ENCODE measurements at regions not wholly inside any gene's neighbourhood (a gene's known extent, or its start where the extent isn't known, plus 50 kb on each side); places are given as distances from the start of the nearest gene placed in this dataset.

DNA sequence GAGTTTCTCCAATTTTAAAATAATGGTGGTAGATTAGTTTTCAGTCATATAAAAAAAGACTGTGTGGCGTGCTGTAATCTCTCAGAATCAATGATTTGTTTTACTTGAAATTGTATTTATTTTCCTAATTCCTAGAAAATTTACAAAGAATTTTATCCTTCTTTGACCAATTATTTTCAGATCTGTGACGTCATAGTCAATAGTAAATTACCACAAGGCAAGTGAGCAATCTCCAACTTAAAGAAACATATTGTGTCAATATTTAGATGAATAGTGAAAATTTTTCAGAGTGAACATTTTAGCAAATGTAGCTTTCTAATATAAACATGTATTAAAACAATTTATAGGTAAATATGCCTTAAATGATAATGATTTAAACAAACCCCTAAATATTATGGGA is 829.6 kb downstream of the CDY2B start:
- ATAC-seq (ENCODE audit: insufficient number of reproducible peaks, low FRiP score, low read depth), result no peak
- TF ChIP-seq, protein P1, sequence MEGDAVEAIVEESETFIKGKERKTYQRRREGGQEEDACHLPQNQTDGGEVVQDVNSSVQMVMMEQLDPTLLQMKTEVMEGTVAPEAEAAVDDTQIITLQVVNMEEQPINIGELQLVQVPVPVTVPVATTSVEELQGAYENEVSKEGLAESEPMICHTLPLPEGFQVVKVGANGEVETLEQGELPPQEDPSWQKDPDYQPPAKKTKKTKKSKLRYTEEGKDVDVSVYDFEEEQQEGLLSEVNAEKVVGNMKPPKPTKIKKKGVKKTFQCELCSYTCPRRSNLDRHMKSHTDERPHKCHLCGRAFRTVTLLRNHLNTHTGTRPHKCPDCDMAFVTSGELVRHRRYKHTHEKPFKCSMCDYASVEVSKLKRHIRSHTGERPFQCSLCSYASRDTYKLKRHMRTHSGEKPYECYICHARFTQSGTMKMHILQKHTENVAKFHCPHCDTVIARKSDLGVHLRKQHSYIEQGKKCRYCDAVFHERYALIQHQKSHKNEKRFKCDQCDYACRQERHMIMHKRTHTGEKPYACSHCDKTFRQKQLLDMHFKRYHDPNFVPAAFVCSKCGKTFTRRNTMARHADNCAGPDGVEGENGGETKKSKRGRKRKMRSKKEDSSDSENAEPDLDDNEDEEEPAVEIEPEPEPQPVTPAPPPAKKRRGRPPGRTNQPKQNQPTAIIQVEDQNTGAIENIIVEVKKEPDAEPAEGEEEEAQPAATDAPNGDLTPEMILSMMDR (IDR thresholded peaks at IDR 0.05), result no peak

DNA sequence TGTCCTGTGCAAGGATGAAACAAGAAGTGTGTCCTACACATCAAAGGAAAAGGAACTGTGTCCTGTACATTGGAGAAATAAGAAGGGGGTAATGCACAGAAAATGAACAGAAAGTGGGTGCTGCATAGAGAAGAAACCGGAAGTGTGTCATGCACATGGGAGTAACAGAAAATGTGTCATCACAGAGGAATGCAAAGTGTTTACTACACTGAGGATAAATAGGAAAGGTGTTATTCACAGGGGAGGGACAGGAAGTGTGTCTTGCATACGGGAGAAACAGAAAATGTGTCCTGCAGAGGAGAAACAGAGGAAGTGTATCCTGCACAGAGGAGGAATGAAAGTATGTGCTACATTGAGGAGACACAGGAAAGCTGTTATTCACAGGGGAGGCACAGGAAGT is 834.9 kb downstream of the CDY2B start:
- no peaks in the 10 kb centered on the region for H3K36me3 ChIP-seq
- H3K4me3 ChIP-seq, result no peak overlapping the region
- ATAC-seq (ENCODE audit: insufficient number of reproducible peaks, low FRiP score, low read depth), result no peak
- no peaks in the 10 kb centered on the region for H3K4me1 ChIP-seq (ENCODE audit: control insufficient read depth in 1 of 2, low read depth in 2 of 2)
- no peaks in the 10 kb centered on the region for H3K9me3 ChIP-seq
- TF ChIP-seq, protein P1 (IDR thresholded peaks at IDR 0.05), result no peak
- no peak for DNase-seq (ENCODE audit: low spot score)
- no peaks in the 10 kb centered on the region for H3K27me3 ChIP-seq (replicated peaks; ENCODE audit: insufficient read depth)
- no peak overlapping the region for H3K27ac ChIP-seq

More for the DNA sequence above, 829.6 kb downstream of the CDY2B start:
- no peaks in the 10 kb centered on the region for H3K36me3 ChIP-seq
- H3K4me1 ChIP-seq (ENCODE audit: control insufficient read depth in 1 of 2, low read depth in 2 of 2), result no peaks in the 10 kb centered on the region
- H3K27ac ChIP-seq, result no peak overlapping the region
- no peak overlapping the region for H3K4me3 ChIP-seq
- no peaks in the 10 kb centered on the region for H3K9me3 ChIP-seq
- no peaks in the 10 kb centered on the region for H3K27me3 ChIP-seq (replicated peaks; ENCODE audit: insufficient read depth)
- DNase-seq (ENCODE audit: low spot score), result no peak

DNA sequence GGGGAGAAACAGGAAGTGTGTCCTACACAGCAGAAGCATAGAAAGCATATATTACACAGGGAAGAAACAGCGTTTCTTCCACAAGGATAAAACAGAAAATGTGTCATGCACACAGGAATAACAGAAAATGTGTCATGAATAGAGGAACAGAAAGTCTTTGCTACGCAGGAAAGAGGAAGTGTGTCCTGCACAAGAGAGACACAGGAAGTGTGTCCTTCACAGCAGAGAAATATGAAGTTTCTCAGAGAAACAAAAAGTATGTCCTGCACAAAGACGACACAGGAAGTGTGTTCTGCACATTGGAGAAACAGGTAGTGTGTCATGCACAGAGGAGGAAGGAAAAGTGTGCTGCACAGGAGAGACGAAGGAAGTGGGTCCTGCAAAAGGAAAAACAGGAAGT is 835.3 kb downstream of the CDY2B start:
- no peaks in the 10 kb centered on the region for H3K4me1 ChIP-seq (ENCODE audit: control insufficient read depth in 1 of 2, low read depth in 2 of 2)
- H3K9me3 ChIP-seq, result no peaks in the 10 kb centered on the region
- H3K4me3 ChIP-seq, result no peak overlapping the region
- TF ChIP-seq, protein P1 (IDR thresholded peaks at IDR 0.05), result no peak
- DNase-seq (ENCODE audit: low spot score) (no peak), ATAC-seq (ENCODE audit: insufficient number of reproducible peaks, low FRiP score, low read depth) (no peak)
- H3K27me3 ChIP-seq (replicated peaks; ENCODE audit: insufficient read depth), result no peaks in the 10 kb centered on the region
- H3K36me3 ChIP-seq, result no peaks in the 10 kb centered on the region
- H3K27ac ChIP-seq, result no peak overlapping the region

DNA sequence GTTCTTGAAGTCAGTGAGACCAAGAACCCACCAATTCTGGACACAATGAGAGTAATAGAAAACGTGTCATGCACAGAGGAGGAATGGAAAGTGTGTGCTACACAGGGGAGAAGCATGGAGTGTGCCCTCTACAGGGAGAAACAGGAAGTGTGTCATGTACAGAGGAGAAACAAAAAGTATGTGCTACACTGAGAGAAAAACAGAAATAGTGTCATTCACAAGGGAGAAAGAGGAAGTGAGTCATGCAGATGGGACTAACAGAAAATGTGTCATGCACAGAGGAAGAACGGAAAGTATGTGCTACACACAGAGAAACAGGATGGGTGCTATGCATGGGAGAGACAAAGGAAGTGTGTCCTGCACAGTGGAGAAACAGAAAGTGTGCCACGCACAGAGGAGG is 835.7 kb downstream of the CDY2B start:
- no peak for ATAC-seq (ENCODE audit: insufficient number of reproducible peaks, low FRiP score, low read depth)
- Histone ChIP-seq H3K4me3 (no peak overlapping the region), H3K36me3 (no peaks in the 10 kb centered on the region), H3K4me1 (ENCODE audit: control insufficient read depth in 1 of 2, low read depth in 2 of 2) (no peaks in the 10 kb centered on the region), H3K27ac (no peak overlapping the region), H3K9me3 (no peaks in the 10 kb centered on the region), H3K27me3 (replicated peaks; ENCODE audit: insufficient read depth) (no peaks in the 10 kb centered on the region)
- no peak for DNase-seq (ENCODE audit: low spot score)
- TF ChIP-seq, protein P1 (IDR thresholded peaks at IDR 0.05), result no peak

DNA sequence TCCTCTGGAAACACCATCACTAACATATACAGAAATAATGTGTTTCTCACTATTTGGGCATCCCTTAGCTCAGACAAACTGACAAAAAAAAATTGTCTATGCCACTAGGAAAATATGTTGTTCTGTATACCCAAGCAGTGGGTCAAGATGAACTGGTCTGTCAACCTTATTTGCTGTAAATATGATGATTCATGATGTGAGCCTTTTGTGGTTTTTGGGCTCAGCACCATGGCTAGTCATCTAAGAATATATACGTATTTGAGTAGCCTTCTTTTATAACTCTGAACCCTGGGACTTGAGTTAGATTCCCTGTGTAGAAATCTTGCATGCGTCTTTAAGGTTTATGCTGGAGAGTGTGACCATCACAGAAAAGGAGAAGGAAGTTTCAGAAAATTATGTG is 841.6 kb downstream of the CDY2B start:
- ATAC-seq (ENCODE audit: insufficient number of reproducible peaks, low FRiP score, low read depth), result no peak
- DNase-seq (ENCODE audit: low spot score), result no peak
- H3K27me3 ChIP-seq (replicated peaks; ENCODE audit: insufficient read depth), result no peaks in the 10 kb centered on the region
- TF ChIP-seq, protein P1 (IDR thresholded peaks at IDR 0.05), result no peak
- no peaks in the 10 kb centered on the region for H3K4me1 ChIP-seq (ENCODE audit: control insufficient read depth in 1 of 2, low read depth in 2 of 2)
- no peaks in the 10 kb centered on the region for H3K36me3 ChIP-seq
- no peaks in the 10 kb centered on the region for H3K9me3 ChIP-seq
- no peak overlapping the region for H3K27ac ChIP-seq
- H3K4me3 ChIP-seq, result no peak overlapping the region
